ENCODE measurements at regions not wholly inside any gene's neighbourhood (a gene's known extent, or its start where the extent isn't known, plus 50 kb on each side); places are given as distances from the start of the nearest gene placed in this dataset.

- no peaks in the 10 kb centered on the region for H3K27me3 Mint-ChIP-seq
- no peaks in the 10 kb centered on the region for H3K9me3 Mint-ChIP-seq
- H3K27ac Mint-ChIP-seq, result no peak overlapping the region
- intact Hi-C loops (cut with micrococcal nuclease), result no loop called here
- ChIA-PET POLR2A (no interaction called here), CTCF (no interaction called here)
- no peak overlapping the region for H3K4me3 Mint-ChIP-seq
- no peaks in the 10 kb centered on the region for H3K4me1 Mint-ChIP-seq (ENCODE audit: low read depth)
- H3K36me3 Mint-ChIP-seq (ENCODE audit: low read depth), result no peaks in the 10 kb centered on the region
- TF ChIP-seq, protein P1, sequence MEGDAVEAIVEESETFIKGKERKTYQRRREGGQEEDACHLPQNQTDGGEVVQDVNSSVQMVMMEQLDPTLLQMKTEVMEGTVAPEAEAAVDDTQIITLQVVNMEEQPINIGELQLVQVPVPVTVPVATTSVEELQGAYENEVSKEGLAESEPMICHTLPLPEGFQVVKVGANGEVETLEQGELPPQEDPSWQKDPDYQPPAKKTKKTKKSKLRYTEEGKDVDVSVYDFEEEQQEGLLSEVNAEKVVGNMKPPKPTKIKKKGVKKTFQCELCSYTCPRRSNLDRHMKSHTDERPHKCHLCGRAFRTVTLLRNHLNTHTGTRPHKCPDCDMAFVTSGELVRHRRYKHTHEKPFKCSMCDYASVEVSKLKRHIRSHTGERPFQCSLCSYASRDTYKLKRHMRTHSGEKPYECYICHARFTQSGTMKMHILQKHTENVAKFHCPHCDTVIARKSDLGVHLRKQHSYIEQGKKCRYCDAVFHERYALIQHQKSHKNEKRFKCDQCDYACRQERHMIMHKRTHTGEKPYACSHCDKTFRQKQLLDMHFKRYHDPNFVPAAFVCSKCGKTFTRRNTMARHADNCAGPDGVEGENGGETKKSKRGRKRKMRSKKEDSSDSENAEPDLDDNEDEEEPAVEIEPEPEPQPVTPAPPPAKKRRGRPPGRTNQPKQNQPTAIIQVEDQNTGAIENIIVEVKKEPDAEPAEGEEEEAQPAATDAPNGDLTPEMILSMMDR (IDR thresholded peaks at IDR 0.05), result no peak
- no peak for DNase-seq
- no peak for ATAC-seq
Observed at GRCh38 chr5:118447350-118447749, 541.0 kb downstream of the DTWD2 start.

DNA sequence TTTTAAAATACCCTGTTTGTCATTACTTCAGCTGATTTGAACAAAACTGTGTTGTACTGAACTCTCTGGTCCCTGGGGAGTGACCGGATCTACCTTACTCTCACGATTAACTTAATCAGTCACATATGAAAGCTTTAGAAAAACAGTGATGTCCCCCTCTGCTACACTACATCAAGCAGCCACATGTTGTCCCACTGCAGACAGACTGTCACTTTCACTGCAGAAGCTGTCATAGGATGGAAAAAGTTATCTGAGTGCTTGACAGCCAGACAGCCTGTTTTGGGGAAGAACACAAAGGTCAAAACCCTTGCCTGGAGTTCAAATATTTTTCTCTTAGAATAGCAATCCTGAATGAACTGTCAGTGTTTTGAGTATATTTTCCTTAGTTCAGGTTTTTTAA lies 546.4 kb downstream of the DTWD2 start:
- no peak for ATAC-seq
- H3K4me3 Mint-ChIP-seq, result no peak overlapping the region
- DNase-seq, result no peak
- no peaks in the 10 kb centered on the region for H3K27me3 Mint-ChIP-seq
- CTCF ChIA-PET, result no interaction called here
- H3K4me1 Mint-ChIP-seq (ENCODE audit: low read depth), result no peaks in the 10 kb centered on the region
- H3K27ac Mint-ChIP-seq, result no peak overlapping the region
- no peaks in the 10 kb centered on the region for H3K36me3 Mint-ChIP-seq (ENCODE audit: low read depth)
- POLR2A ChIA-PET, result no interaction called here
- TF ChIP-seq, protein P1 (IDR thresholded peaks at IDR 0.05), result no peak
- intact Hi-C loops (cut with micrococcal nuclease), result no loop called here
- H3K9me3 Mint-ChIP-seq, result no peaks in the 10 kb centered on the region

DNA sequence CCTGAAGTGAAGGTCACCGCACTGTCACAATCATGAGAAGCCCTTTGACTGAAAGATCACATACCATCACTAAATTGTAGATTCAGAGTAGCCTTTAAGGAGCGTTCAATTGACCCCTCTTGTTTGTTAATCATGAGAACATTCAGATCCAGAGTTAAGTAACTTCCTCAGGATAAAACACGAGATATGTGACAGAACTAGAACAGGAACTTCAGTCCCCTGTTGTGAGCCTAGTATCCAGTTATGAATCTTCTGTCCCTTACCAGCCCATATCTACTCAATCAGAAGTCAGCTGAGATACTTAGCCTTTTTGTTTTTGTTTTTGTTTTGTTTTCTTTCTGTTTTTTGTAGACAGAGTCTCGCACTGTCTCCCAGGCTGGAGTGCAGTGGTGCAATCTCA lies 547.3 kb downstream of the DTWD2 start:
- H3K27ac Mint-ChIP-seq, result no peak overlapping the region
- no peaks in the 10 kb centered on the region for H3K27me3 Mint-ChIP-seq
- TF ChIP-seq, protein P1 (IDR thresholded peaks at IDR 0.05), result no peak
- POLR2A ChIA-PET, result no interaction called here
- DNase-seq (no peak), ATAC-seq (no peak)
- CTCF ChIA-PET, result no interaction called here
- H3K36me3 Mint-ChIP-seq (ENCODE audit: low read depth), result no peaks in the 10 kb centered on the region
- intact Hi-C loops (cut with micrococcal nuclease), result no loop called here
- H3K9me3 Mint-ChIP-seq, result no peaks in the 10 kb centered on the region
- no peak overlapping the region for H3K4me3 Mint-ChIP-seq
- H3K4me1 Mint-ChIP-seq (ENCODE audit: low read depth), result no peaks in the 10 kb centered on the region

DNA sequence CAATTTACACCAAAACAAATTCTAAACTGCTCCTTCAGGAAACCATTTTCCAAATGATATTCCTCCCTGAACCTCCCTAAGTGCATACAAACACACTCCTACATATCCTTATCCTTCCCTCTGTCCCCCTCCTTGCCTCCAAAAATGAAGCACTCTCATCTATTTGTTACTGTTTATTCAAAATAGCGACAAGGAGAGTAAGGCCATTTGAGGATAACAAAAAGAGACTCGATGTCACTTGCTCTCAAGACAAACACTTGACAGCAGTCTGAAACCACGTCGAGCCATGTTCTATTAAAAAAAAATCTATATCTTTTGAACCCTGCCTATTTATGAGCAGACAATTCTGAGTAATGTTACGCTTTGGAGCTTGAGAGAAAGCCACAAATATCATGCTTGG lies 547.9 kb downstream of the DTWD2 start:
- Mint-ChIP-seq H3K27ac (no peak overlapping the region), H3K9me3 (no peaks in the 10 kb centered on the region), H3K4me1 (ENCODE audit: low read depth) (no peaks in the 10 kb centered on the region), H3K36me3 (ENCODE audit: low read depth) (no peaks in the 10 kb centered on the region), H3K4me3 (no peak overlapping the region), H3K27me3 (no peaks in the 10 kb centered on the region)
- DNase-seq (no peak), ATAC-seq (no peak)
- POLR2A ChIA-PET, result no interaction called here
- intact Hi-C loops (cut with micrococcal nuclease), result no loop called here
- TF ChIP-seq, protein P1 (IDR thresholded peaks at IDR 0.05), result no peak
- CTCF ChIA-PET, result no interaction called here

GRCh38 chr5:118439831-118440230 lies 548.5 kb downstream of the DTWD2 start:
- Mint-ChIP-seq H3K4me1 (ENCODE audit: low read depth) (no peaks in the 10 kb centered on the region), H3K27me3 (no peaks in the 10 kb centered on the region), H3K9me3 (no peaks in the 10 kb centered on the region), H3K27ac (no peak overlapping the region), H3K36me3 (ENCODE audit: low read depth) (no peaks in the 10 kb centered on the region), H3K4me3 (no peak overlapping the region)
- DNase-seq, result no peak
- POLR2A ChIA-PET, result no interaction called here
- intact Hi-C loops (cut with micrococcal nuclease), result no loop called here
- CTCF ChIA-PET, result no interaction called here
- ATAC-seq, result no peak
- TF ChIP-seq, protein P1 (IDR thresholded peaks at IDR 0.05), result no peak
